Fibroblast of the conjunctiva (primary cell): ENCODE measurements at regions not wholly inside any gene's neighbourhood (a gene's known extent, or its start where the extent isn't known, plus 50 kb on each side); places are given as distances from the start of the nearest gene placed in this dataset.
"Not testable (repeated sequence)": the region's sequence is repeated elsewhere in the genome, so short reads cannot be mapped to it uniquely, and the experiment has no call there.

Experiments used
- DNase-seq: peaks from one replicate; pipeline ENCODE4 v3.0.0-alpha.2; 2010; ENCODE audit warnings: low read depth

DNA sequence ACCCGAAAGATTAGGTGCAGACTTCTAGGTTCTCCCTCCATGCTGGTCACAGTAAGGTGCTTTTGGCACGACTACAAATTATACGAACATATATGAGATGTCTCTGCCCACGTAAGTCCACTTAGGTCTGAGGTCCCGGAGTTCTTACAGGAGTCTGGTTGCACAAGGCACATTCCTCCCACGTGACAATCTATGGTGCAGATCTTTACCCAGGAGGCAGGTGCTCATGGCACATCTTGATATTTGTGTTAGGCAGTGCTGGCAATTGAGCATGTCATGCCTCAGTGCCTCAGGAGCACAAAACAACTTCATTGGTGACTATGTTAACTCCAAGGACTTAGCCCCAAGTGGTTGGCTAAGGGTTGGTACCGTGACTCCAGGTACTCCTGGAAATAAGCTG lies 92.0 kb upstream of the AMN1 start:
- DNase-seq: no peak

GRCh38 chr12:31819427-31819826 lies 90.6 kb upstream of the AMN1 start:
- DNase-seq: no peak

DNA sequence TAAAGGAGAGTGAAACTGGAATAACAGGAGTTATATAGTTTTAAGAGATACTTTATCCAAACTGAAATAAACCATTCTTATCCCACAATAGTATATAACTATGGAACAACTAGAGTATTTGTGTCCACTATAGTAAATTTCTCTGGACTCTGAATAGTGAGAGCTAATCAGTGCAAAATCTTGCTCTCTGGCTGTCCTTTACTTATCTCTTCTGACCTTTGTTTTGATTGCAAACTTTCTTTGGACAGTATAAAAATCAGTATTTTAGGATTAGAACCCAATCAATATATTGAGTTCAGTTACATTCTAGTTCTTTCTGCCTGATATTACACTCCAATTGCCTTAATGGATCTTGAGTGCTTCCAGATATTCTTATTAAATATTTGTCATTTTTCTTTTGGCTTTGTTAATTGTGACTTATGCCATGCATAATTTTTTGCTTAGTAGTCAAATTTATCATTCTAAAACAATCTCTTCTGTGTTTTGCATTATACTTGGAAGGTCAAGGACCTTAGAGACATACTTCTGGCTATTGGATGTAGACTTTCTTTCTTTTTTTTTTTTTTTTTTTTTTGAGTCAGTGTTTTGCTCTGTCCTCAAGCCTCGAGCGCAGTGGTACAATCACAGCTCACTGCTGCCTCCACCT lies 89.9 kb upstream of the AMN1 start:
- DNase-seq: no peak

- no peak for DNase-seq
These were observed 88.3 kb upstream of the AMN1 start for GRCh38 chr12:31817120-31817519.

DNA sequence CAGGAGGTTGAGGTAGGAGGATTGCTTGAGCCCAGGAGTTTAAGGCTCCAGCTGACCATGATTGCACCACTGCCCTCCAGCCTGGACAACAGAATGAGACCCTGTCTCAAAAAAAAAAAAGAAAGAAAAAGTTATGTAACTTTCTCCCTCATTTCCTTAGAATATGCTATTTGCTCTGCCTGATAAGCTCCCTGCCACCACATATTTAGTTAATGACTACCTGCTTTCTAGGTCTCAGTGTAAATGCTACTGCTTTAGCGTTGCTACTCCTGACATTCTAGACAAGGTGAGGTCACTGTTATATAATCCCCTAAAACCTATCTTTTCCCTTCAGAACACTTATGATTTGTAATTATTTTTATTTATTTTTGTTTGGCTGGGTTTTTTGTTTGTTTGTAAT lies 86.3 kb upstream of the AMN1 start:
- no peak for DNase-seq

DNA sequence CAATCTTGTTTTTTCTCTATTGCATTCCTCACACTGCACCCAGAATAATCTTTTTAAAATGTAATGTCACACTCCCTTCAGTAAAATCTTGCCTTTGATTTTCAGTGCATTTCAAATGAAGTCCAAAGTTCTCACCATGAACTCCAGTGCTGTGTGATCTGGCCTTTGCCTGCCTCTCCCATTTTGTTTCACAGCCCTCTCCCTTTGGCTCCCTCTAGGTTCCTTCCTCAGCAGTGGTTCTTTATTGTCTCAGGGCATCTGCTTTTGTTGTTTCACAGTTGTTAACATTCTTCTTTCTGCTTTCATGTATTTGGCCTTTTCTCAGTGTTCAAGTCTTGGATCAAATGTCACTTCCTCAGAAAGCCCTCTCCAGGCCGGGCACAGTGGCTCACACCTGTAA lies 84.5 kb upstream of the AMN1 start:
- DNase-seq: no peak

- no peak for DNase-seq
These were observed 78.9 kb upstream of the AMN1 start for GRCh38 chr12:31807773-31808097.

- not testable (repeated sequence) for DNase-seq
These were observed 78.4 kb upstream of the AMN1 start for GRCh38 chr12:31807081-31807772.

- DNase-seq: not testable (repeated sequence)
These were observed 76.9 kb upstream of the AMN1 start for GRCh38 chr12:31805681-31806080.

DNA sequence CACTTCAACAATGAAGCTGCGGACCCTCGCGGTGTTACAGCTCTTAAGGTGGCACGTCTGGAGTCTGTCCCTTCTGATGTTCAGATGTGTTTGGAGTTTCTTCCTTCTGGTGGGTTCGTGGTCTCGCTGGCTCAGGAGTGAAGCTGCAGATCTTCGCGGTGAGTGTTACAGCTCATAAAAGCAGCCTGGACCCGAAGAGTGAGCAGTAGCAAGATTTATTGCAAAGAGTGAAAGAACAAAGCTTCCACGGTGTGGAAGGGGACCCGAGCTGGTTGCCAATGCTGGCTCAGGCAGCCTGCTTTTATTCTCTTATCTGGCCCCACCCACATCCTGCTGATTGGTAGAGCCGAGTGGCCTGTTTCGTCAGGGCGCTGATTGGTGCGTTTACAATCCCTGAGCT lies 75.9 kb upstream of the AMN1 start:
- DNase-seq: not testable (repeated sequence)

GRCh38 chr12:31804185-31804504 lies 75.3 kb upstream of the AMN1 start:
- DNase-seq: no peak

GRCh38 chr12:31803306-31804184 lies 74.7 kb upstream of the AMN1 start:
- no peak for DNase-seq

DNA sequence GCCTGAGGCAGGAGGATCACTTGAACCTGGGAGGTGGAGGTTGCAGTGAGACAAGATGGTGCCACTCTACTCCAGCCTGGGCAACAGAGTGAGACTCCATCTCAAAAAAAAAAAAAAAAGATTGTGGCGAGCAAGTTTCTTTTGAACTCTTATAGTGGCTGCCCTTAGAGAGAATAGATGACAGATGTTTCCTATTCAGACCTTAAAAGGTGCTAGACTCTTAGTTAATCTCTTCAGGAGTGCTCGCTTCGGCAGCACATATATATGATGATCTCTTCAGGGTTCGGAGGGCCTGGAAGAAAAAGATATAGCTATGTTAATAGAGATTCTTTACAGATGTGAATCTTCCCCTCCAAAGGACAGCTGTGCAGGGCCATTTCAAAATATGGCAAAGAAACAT lies 73.1 kb upstream of the AMN1 start:
- no peak for DNase-seq

- no peak for DNase-seq
These were observed 68.5 kb upstream of the AMN1 start for GRCh38 chr12:31797230-31797872.

GRCh38 chr12:31796270-31796951 lies 67.6 kb upstream of the AMN1 start:
- DNase-seq: no peak

GRCh38 chr12:31794745-31795144 lies 65.9 kb upstream of the AMN1 start:
- DNase-seq: no peak

DNA sequence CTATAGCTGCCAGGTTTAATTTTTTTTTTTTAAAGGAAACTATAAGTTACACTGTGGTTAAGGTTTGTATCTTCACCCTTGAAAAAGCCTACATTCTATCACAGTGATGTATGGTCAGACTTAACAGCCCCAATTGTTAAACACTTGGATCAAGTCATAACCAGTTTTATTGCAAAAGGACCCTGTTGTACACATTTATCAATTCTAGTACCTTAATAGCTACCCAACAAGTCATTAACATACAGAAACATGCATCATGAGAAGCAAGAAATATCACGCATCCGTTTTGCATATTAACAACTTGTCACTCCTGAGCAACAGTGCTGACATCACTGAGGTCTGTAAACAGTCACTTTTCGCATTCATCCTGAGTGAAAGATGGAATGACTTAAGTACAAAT lies 62.4 kb upstream of the AMN1 start:
- not testable (repeated sequence) for DNase-seq

GRCh38 chr12:31790759-31791158 lies 61.9 kb upstream of the AMN1 start:
- no peak for DNase-seq

DNA sequence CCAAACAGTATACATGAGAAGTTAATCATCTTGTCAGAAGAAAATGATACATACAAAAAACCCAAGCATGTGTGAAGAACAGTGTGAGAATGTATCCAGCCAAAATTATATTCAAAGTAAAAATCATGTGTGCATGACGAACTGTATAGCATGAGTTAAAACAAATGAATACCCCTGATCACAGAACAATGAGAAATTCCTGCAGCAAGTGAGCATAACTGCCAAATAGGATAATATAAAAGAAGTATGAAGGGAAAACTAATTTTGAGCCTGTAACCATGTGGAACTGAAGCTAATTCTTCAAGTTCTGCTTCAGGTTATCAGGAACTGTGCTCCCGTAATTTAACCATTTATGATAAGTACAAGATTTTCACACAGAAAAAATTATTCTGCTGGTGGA lies 56.5 kb upstream of the AMN1 start:
- no peak for DNase-seq

DNA sequence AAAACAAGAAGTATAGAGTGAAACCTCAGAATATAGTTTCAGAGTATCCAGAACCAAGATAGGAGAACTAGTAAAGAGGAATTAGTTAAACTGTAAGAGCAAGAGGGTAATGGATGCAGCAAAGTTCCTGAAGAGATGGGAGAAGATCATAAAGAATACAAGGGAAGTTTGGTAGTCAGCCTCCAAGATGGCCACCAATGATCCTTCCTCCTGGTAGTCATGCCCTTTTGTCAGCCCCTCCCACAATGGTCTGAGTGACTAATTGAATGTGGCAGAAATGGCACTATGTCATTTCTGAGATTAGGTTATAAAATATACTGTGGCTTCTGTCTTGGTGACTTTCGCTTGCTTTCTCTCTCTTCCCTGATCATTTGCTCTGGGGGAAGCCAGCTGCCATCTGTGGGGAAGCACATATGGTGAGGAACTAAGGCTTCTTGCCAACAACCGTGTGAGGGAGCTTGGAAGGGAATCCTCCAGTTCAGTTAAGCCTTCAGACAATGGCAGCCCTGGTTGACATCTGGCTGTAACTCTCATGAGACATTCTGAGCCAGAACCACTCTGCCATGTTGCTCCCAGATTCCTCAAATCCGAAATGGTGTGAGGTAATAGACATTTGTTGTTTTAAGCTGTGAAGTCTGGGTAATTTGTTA lies 55.3 kb upstream of the AMN1 start:
- DNase-seq: no peak

- no peak for DNase-seq
These were observed 54.7 kb upstream of the AMN1 start for GRCh38 chr12:31783556-31783955.
